DND-41 (cell line): ENCODE measurements at regions not wholly inside any gene's neighbourhood (a gene's known extent, or its start where the extent isn't known, plus 50 kb on each side); places are given as distances from the start of the nearest gene placed in this dataset.

ENCODE experiments used
- CTCF ChIP-seq: IDR thresholded peaks from 2 replicates; pipeline ENCODE4 v1.5.1; 2012; ENCODE audit warnings: borderline replicate concordance, low read length, moderate library complexity, mild to moderate bottlenecking; ENCODE audit not compliant: poor library complexity, severe bottlenecking; ENCODE audit errors: extremely low read depth
- EZH2 ChIP-seq: IDR thresholded peaks from 3 replicates; pipeline ENCODE4 v1.6.1; 2012; ENCODE audit warnings: borderline replicate concordance, low read depth, mild to moderate bottlenecking, moderate library complexity, low read length, inconsistent platforms; ENCODE audit not compliant: severe bottlenecking

GRCh38 chr3:177804032-177804431 lies 606.8 kb upstream of the TBL1XR1 start:
- TF ChIP-seq CTCF = no peak
- no peak for TF ChIP-seq EZH2
